HG03196 (cell line): ENCODE measurements at regions not wholly inside any gene's neighbourhood (a gene's known extent, or its start where the extent isn't known, plus 50 kb on each side); places are given as distances from the start of the nearest gene placed in this dataset.
"Not testable (repeated sequence)": the region's sequence is repeated elsewhere in the genome, so short reads cannot be mapped to it uniquely, and the experiment has no call there.

Source experiments
- ATAC-seq: cut with Tn5 transposase; IDR thresholded peaks from one replicate; pipeline ENCODE4 v1.9.1; 2021; ENCODE audit not compliant: unreplicated experiment

DNA sequence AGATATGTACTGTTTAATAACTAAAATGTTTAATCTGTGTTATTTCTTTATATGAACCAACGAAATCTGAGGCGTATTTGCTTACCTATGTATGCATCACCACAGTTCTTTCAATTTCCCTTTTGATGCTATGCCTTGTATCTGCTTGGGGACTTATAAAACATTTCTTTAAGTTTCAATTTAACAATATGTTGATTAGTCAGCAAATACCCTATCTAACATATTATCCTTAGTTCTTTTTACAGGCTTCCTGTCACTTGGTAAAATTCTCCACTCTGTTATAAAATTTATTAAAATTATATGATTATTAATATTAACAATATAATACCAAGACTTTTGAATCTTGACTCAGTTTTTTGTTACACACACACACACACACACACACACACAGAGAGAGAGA lies 174.3 kb downstream of the CPS1 start:
- no peak for ATAC-seq

GRCh38 chr2:210746826-210747225 lies 190.4 kb downstream of the CPS1 start:
- ATAC-seq: not testable (repeated sequence)

GRCh38 chr2:210752532-210752931 lies 196.1 kb downstream of the CPS1 start:
- ATAC-seq: no peak

DNA sequence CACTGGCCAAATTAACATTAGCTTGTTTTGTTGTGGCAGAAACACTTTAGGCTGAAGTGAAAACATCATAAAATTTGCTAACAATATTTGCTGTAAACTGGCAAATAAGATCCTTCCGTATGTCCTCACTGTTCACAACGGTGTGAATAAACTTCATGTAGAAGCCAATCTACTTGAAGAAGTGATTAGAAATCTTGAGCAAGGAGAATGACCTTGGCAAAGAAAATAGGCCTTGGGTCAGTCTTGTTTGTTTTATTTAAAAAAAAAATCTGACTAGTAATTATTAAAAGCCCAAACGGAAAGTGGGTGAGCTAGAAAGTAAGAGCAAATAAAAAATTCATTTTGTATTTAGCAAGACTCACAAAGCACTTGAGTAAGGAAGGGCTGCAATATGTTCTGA lies 197.0 kb downstream of the CPS1 start:
- ATAC-seq: no peak

- ATAC-seq: no peak
Observed at GRCh38 chr2:210756855-210757254, 200.5 kb downstream of the CPS1 start.

DNA sequence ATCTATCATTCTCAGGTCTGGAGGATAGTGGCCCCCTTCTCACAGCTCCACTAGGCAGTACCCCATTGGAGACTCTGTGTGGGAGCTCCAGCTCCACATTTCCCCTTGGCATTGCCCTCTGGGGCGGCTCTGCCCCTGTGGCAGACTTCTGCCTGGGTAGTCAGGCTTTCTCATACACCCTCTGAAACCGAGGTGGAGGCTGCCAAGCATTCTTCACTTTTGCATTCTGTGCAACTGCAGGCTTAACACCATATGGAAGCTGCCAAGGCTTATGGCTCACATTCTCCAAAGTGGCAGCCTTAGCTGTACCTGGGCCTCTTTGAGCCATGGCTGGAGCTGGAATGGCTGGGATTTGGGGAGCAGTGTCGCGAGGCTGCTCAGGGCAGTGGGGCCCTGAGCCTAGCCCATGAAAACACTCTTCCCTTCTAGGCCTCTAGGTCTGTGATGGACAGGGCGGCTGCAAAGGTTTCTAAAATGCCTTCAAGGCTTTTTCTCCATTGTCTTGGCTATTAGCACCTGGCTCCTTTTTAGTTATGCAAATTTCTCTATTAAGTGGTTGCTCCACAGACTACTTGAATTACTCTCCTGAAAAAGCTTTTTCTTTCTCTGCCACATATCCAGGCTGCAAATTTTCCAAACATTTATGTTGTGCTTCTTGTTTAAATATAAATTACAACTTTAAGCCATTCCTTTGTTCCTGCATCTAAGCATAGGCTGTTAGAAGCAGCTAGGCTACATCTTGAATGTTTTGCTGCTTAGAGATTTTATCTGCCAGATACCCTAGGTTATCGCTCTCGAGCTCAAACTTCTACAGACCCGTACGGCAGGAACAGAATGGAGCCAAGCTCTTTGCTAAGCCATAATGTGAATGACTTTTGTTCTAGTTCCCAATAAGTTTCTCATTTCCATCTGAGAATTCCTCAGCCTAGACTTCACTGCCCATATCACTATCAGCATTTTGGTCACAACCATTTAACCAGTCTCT lies 206.5 kb downstream of the CPS1 start:
- no peak for ATAC-seq

GRCh38 chr2:210768329-210768910 lies 212.0 kb downstream of the CPS1 start:
- no peak for ATAC-seq

GRCh38 chr2:210776756-210777155 lies 220.4 kb downstream of the CPS1 start:
- ATAC-seq: no peak

DNA sequence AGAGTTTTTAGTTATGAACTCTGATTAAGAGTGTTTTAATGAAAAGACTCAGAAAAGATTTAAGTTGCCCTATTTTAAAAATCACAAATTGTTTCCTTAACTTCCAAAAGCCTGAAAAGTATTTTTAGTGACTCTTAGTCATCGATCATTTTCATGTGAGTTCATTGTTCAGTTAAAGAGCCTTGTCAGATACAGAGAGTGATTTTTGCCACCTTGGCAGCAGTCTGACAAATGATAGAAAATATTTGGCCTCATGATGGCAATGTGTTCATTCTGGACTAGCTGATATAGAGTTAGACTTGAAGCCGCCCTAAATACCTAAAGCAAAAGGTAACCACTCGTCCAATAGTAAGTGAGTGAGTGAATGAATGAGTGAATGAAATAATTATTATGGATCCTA lies 225.8 kb downstream of the CPS1 start:
- no peak for ATAC-seq

DNA sequence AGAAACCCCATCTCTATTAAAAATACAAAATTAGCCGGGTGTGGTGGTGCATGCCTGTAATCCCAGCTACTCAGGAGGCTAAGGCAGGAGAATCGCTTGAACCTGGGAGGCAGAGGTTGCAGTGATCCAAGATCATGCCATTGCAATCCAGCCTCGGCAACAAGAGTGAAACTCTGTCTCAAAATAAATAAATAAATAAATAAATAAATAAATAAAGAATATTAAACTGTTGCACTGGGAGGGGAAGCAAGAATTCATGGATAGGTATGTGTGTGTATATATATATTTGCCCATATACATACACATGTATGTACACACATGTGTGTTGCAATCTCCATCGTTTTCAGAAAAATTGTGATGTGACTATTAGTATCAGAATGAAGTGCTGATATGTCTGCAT lies 231.4 kb downstream of the CPS1 start:
- ATAC-seq: not testable (repeated sequence)

DNA sequence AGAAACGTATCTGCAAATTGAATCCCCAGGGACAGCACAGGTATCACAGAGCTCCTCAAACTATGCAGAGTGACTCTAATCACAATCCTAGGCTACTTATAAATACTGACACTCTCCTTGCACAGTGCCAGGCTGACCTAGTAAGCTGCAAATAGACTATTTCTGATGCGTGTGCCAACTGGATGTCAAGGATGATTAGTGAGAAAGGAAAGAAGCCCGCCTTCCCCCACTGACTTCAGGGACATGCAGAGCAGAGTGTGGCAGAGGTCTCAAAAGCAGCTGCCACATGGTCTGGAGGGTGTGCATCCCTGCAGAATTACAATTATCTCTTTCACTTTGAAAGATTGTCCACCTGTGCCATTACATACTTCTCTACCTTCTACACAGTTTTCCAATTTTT lies 235.6 kb downstream of the CPS1 start:
- ATAC-seq: no peak

GRCh38 chr2:210795506-210795905 lies 239.1 kb downstream of the CPS1 start:
- no peak for ATAC-seq

GRCh38 chr2:210798180-210798579 lies 241.8 kb downstream of the CPS1 start:
- no peak for ATAC-seq

DNA sequence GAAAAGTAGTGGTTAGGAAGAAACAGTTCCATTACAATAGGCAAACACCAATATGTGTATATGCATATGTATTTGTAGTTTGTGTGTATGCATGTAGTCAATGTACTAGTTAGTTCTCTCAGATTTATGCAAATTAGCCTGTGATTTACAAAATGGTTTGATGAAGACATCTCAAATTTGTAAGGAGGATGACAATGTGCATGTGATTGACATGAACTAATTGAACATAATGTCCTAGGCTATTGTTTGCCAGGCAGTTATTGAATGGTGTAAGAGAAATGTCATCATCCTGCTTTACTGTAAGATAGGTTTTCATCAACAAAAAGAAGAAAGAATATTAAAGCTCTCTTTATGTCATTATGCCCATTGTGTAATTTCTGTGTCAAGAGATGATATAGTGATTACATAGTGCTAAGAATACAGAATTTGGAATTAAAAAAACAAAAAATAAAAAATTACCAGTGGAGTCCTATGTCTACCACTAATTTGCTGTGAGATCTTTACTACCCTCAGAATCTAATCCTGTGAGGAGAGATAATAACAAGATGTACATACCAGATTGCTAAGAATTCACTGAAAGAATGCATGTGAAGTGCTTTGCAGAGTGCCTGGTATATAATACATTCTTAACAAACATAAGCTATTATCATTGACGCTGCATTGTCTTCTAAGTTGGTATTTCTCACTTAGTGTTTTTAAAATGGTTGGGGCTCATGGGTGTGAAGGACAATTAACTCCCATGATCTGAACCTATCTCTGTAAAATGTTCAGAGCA lies 258.0 kb downstream of the CPS1 start:
- ATAC-seq: no peak

DNA sequence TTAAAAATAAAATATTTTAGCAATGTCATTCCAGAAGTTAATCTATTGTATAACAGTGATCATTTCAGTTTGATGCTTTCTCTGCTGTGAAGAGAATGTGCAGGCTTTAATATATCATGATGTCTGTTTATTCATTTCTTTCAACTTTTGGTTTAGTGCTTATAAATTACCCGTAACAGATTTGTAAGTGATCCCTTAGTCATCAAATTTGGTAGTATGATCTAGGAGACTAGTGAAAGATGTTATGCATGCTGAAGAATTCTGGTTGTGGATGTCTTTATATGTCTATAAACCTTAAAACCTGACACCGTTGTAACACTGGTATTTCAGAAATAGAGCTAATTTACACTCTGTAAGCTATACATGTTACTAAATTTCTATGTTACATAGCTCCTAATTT lies 260.4 kb downstream of the CPS1 start:
- no peak for ATAC-seq

DNA sequence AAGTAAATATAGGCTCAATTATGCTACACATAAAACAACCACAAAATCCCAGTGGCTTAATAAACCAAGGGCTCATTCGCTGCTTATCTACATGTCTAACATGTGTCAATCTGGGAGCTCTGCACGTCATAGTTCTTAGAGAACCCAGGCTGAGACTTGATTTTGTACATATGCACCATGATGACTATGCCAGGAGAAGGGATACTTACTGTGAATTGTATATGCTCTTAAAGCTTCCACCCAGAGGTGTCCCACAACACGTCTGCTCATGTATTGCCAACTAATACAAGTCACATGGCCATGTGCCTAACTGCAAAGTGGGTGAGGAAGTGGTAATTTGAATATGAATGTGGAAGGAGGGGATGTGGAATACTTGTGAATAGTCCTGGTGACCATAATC lies 262.1 kb downstream of the CPS1 start:
- no peak for ATAC-seq

DNA sequence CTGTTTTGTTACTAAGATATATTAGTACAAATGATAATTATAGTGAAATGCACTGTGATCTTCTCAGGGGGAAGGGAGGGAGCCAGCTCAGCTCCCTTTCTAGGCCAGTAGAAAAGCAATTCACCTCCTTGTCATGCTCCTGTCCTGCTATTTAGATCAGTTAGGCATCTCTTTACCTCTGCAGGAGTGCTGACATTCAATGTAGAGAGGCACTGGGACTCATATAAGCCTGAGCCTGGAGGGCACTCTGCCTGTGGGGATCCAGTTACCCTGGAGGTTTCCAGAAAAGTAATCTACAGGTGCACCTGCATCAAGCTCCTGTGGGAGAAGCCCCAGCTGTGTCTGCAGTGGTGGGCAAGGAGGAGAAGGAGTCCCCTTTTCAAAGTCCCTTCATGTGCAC lies 277.0 kb downstream of the CPS1 start:
- ATAC-seq: no peak

GRCh38 chr2:210839034-210839433 lies 282.6 kb downstream of the CPS1 start:
- ATAC-seq: no peak

DNA sequence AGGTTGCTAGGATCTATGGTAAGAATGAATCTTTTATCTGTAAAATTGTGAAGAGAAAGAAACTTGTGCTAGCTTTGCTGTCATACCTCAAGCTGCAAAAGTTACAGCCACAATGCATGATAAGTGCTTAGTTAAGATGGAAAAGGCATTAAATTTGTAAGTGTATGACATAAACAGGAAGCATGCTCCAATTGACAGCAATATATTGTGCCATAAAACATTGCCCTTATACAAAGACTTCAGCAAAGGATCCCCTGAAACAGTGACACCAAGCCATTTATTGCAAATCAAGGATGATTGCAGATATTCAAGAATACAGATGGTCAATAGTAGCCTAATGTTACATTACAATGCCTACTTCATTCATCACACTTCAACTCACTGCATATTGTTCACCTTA lies 283.1 kb downstream of the CPS1 start:
- no peak for ATAC-seq

DNA sequence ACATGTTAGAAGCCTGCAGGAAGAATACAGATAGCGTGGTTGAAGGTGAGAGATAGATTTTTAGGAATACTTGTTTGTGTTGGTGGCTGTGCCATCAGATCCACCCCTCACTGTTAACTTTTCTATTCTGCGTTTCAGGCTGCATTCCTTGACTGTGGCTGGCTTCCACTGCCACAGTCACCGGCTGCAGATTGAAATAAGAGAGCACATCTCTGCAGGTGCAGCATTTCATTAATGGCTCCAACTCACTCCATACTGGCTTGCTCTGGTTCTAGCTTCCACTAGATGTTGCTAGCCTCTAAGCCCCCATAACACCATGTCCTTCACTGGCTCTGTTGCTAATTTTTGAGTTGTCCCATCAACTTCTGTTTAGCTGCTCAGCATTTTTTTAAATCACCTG lies 286.5 kb downstream of the CPS1 start:
- ATAC-seq: no peak

DNA sequence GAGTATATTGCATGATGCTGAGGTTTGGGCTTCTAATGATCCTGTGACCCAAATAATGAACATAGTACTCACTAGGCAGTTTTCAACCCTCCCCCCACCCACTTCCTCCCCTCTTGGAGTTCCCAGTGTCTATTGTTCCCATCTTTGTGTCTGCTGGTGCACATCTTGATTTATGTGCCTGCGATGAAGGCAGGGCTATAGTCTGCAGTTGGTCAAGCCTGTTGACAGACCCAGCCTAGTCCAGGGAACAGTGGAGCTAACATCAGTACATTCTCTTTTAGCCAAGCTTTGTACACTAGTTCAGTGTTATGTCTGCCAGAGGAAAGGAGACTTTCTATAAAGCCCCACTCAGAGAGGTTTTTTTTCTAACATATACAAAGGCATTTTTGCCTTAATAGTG lies 287.6 kb downstream of the CPS1 start:
- no peak for ATAC-seq

DNA sequence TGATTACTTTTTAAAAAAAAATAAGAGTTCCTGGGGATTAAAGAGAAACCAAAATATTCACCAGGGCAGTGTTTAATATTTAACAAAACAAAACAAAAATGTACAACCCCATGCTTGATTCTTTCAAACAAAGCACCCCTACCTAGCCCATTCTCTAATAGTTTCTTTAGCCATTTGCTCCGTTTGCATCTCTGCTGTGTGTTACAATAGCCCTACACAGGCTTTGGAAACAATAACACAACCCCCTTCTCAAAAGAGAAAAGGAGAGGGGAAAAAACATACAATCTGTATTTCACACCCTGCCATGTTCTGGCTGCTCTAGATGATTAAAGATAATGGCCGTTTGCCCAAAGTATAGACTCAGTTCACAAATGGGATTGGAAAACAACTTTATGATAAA lies 302.9 kb downstream of the CPS1 start:
- no peak for ATAC-seq
